B cell (primary cell): ENCODE measurements at regions not wholly inside any gene's neighbourhood (a gene's known extent, or its start where the extent isn't known, plus 50 kb on each side); places are given as distances from the start of the nearest gene placed in this dataset.

Experiments
- EZH2 ChIP-seq: IDR thresholded peaks from 2 replicates; pipeline ENCODE4 v1.6.1; 2012; ENCODE audit warnings: borderline replicate concordance, low read depth, mild to moderate bottlenecking, moderate library complexity, low read length; ENCODE audit not compliant: insufficient read depth, poor library complexity, severe bottlenecking
- TF ChIP-seq, protein P1 (sequence below): fragments of 200-600 bp; IDR thresholded peaks from one replicate; pipeline ENCODE4 v1.8.0; 2022; ENCODE audit warnings: antibody characterized with exemption, mild to moderate bottlenecking

- TF ChIP-seq, protein P1, sequence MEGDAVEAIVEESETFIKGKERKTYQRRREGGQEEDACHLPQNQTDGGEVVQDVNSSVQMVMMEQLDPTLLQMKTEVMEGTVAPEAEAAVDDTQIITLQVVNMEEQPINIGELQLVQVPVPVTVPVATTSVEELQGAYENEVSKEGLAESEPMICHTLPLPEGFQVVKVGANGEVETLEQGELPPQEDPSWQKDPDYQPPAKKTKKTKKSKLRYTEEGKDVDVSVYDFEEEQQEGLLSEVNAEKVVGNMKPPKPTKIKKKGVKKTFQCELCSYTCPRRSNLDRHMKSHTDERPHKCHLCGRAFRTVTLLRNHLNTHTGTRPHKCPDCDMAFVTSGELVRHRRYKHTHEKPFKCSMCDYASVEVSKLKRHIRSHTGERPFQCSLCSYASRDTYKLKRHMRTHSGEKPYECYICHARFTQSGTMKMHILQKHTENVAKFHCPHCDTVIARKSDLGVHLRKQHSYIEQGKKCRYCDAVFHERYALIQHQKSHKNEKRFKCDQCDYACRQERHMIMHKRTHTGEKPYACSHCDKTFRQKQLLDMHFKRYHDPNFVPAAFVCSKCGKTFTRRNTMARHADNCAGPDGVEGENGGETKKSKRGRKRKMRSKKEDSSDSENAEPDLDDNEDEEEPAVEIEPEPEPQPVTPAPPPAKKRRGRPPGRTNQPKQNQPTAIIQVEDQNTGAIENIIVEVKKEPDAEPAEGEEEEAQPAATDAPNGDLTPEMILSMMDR = no peak
- TF ChIP-seq EZH2 = no peak
These were observed 584.4 kb downstream of the TCERG1L start for GRCh38 chr10:130726996-130727725.
